Heart right ventricle (tissue), 16 donors: ENCODE measurements at regions not wholly inside any gene's neighbourhood (a gene's known extent, or its start where the extent isn't known, plus 50 kb on each side); places are given as distances from the start of the nearest gene placed in this dataset.

Experiments used
- ATAC-seq, 8 donors: fragments of 200-7000 bp; cut with Tn5 transposase; one replicate each; pipeline ENCODE4 v1.9.1; 2020; ENCODE audit warnings: mild to moderate bottlenecking in 8 of 8, moderate library complexity in 8 of 8, moderate number of reproducible peaks in 1 of 8
- DNase-seq, 2 donors: peaks; one replicate each; pipeline ENCODE4 v3.0.0-alpha.2; 2020
- H3K27ac ChIP-seq, 10 donors: fragments of 200-600 bp; sonication (generic) in 2 of 10; one replicate each; pipeline versions ENCODE4 v1.5.0 to v1.8.0; 2020 to 2022; ENCODE audit warnings: mild to moderate bottlenecking in 3 of 10
- H3K27me3 ChIP-seq, 7 donors: fragments of 200-600 bp; one replicate each; pipeline ENCODE4 v1.8.0; 2021 to 2022; ENCODE audit warnings: mild to moderate bottlenecking in 2 of 7
- H3K36me3 ChIP-seq, 9 donors: fragments of 200-600 bp; sonication (generic) in 1 of 9; one replicate each; pipeline versions ENCODE4 v1.5.0 to v1.8.0; 2020 to 2022; ENCODE audit warnings: mild to moderate bottlenecking in 2 of 9
- H3K4me1 ChIP-seq, 9 donors: fragments of 200-600 bp; sonication (generic) in 1 of 9; one replicate each; pipeline versions ENCODE4 v1.5.0 to v1.8.0; 2020 to 2022; ENCODE audit warnings: mild to moderate bottlenecking in 4 of 9
- H3K4me3 ChIP-seq, 10 donors: fragments of 200-600 bp; sonication (generic) in 2 of 10; one replicate each; pipeline versions ENCODE4 v1.5.0 to v1.8.0; 2020 to 2022; ENCODE audit warnings: mild to moderate bottlenecking in 7 of 10, moderate library complexity in 2 of 10
- H3K9me3 ChIP-seq, 11 donors: fragments of 200-600 bp in 10 of 11; sonication (generic) in 2 of 11; one replicate each; pipeline versions ENCODE4 v1.5.0 to v1.8.0; 2013 to 2022; ENCODE audit warnings: mild to moderate bottlenecking in 2 of 11, control low read depth in 1 of 11, moderate library complexity in 1 of 11
- WGBS, 2 donors: extraction: QIAGEN DNeasy Blood & Tissue Kit; methylation state at CpG; one replicate each; pipeline ENCODE4 v1.1.7; 2013; ENCODE audit warnings: inconsistent platforms in 1 of 2; 5-methylcytosine and 5-hydroxymethylcytosine counted together
- intact Hi-C, 10 donors: fragments of 100-400 bp; cut with DNase I; formaldehyde crosslinking; loops; one replicate each; pipeline versions ENCODE4 v1.11.1 to v1.14.2; 2022
- TF ChIP-seq, protein P1 (sequence below), 9 donors: fragments of 200-600 bp; sonication (generic) in 2 of 9; IDR thresholded peaks; one replicate each; pipeline versions ENCODE4 v1.5.0 to v1.8.0; 2021 to 2022; ENCODE audit warnings: antibody characterized with exemption in 9 of 9, mild to moderate bottlenecking in 5 of 9, moderate library complexity in 1 of 9
- donor health status: Arrhythmogenic right ventricular cardiomyopathy.
- donor health status: ischemic (EF 13 %, LVEDD 7.1; RV severe dilation, severe dysfunction).
- donor health status: healthy with polysubstance abuse.
- donor health status: DM: no; HTN: yes; CAD: no.
- donor health status: DM: no; HTN: no; CAD: no.
- donor health status: ischemic (EF 25% LVEDD 6.9; RV normal size, moderate dysfunction).
- donor health status: ischemic (EF 25% LVEDD 5.7; RV mildly dilated, moderate dysfunction).
- donor health status: healthy.
- donor health status: DM: yes; HTN: yes; CAD: no.
- donor health status: Ischemic cardiomyopathy.
- donor health status: ischemic (EF 35%, LVEDD 5.7; RV mildly dilated, moderate dysfunction).
- donor health status: nonischemic (EF 11% LVEDD 7.7; RV severe dilation, severe dysfunction).
- donor health status: DM: yes; HTN: yes; CAD: no.
- donor health status: PGD.
- donor health status: ischemic (EF 29% LVEDD 5.4; RV normal size, mild dysfunction).
- donor health status: nonischemic (EF 23%, LVEDD 6.1; RV moderate dilation, normal function).

DNA sequence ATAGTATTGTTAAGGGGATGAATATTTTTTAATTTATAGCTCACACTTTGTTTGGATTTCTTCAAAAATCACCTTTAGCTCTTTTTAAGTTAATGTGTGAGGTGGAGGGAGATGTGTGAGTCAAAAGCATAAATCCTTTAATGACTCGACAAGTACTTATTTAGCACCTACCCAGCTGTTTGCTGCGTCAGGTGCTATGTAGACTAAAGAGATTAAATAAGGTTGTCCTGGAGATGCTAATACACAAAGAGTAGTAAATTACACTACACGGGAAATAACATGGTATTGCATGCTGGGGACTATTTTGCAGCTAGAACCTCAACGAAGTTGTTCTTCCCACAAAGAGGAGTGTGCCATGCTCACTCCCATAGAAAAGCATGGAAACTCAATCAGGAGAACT lies 583.3 kb upstream of the TENM4 start:
- Histone ChIP-seq H3K4me1 (no peaks in the 10 kb centered on the region), H3K4me3 (no peak overlapping the region), H3K9me3 (peaks cover 0 to 8% (median 0%) of the 10 kb centered on the region in 11 donors), H3K27ac (no peak overlapping the region), H3K27me3 (no peaks in the 10 kb centered on the region), H3K36me3 (no peaks in the 10 kb centered on the region)
- WGBS, 2 donors: 67% methylated on average over 4 of the region's 4 CpGs
- no peak for DNase-seq
- no peak for ATAC-seq
- intact Hi-C loops: no loop called here
- TF ChIP-seq, protein P1, sequence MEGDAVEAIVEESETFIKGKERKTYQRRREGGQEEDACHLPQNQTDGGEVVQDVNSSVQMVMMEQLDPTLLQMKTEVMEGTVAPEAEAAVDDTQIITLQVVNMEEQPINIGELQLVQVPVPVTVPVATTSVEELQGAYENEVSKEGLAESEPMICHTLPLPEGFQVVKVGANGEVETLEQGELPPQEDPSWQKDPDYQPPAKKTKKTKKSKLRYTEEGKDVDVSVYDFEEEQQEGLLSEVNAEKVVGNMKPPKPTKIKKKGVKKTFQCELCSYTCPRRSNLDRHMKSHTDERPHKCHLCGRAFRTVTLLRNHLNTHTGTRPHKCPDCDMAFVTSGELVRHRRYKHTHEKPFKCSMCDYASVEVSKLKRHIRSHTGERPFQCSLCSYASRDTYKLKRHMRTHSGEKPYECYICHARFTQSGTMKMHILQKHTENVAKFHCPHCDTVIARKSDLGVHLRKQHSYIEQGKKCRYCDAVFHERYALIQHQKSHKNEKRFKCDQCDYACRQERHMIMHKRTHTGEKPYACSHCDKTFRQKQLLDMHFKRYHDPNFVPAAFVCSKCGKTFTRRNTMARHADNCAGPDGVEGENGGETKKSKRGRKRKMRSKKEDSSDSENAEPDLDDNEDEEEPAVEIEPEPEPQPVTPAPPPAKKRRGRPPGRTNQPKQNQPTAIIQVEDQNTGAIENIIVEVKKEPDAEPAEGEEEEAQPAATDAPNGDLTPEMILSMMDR (IDR thresholded peaks at IDR 0.05): no peak

- Histone ChIP-seq H3K36me3 (no peaks in the 10 kb centered on the region), H3K4me1 (no peaks in the 10 kb centered on the region), H3K27ac (no peak overlapping the region), H3K4me3 (no peak overlapping the region), H3K27me3 (no peaks in the 10 kb centered on the region), H3K9me3 (peaks cover 0 to 8% (median 0%) of the 10 kb centered on the region in 11 donors)
- intact Hi-C loops: no loop called here
- ATAC-seq (no peak), DNase-seq (no peak)
- TF ChIP-seq, protein P1 (IDR thresholded peaks at IDR 0.05): no peak
Measured at GRCh38 chr11:80023386-80023785, 582.6 kb upstream of the TENM4 start.

- ATAC-seq (no peak), DNase-seq (no peak)
- Histone ChIP-seq H3K4me1 (no peaks in the 10 kb centered on the region), H3K27me3 (no peaks in the 10 kb centered on the region), H3K36me3 (no peaks in the 10 kb centered on the region), H3K27ac (no peak overlapping the region), H3K9me3 (peaks cover 0 to 10% (median 0%) of the 10 kb centered on the region in 11 donors), H3K4me3 (no peak overlapping the region)
- intact Hi-C loops: no loop called here
- WGBS, 2 donors: 91 to 93% methylated on average over 1 of the region's 1 CpG
- TF ChIP-seq, protein P1 (IDR thresholded peaks at IDR 0.05): no peak
Measured at GRCh38 chr11:80010536-80010935, 569.7 kb upstream of the TENM4 start.

DNA sequence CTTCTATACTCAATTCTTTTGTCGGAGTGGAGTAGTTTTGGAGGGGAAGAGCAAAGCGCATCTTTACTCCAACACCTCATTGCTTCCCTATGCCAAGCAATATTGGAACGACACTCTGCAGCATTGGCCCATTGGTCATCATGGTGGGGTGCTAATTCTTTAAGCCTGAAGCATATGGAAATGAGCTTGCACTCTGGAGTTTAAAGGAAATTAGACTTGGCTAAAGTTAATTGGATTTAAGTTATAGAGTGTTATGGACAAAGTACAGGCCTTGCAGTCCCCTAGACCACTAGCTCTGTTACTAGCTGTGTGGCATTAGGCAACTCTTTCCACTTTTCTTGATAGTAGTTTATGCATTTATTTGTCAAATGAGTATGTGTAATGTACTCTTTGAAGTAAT lies 568.3 kb upstream of the TENM4 start:
- ATAC-seq: no peak
- DNase-seq: no peak
- Histone ChIP-seq H3K27ac (no peak overlapping the region), H3K9me3 (peaks cover 0 to 11% (median 0%) of the 10 kb centered on the region in 11 donors), H3K4me3 (no peak overlapping the region), H3K27me3 (no peaks in the 10 kb centered on the region), H3K4me1 (no peaks in the 10 kb centered on the region), H3K36me3 (no peaks in the 10 kb centered on the region)
- 90 to 92% methylated on average over 3 of the region's 3 CpGs for WGBS, 2 donors
- TF ChIP-seq, protein P1 (IDR thresholded peaks at IDR 0.05): no peak
- intact Hi-C loops: no loop called here

GRCh38 chr11:80007616-80008015 lies 566.8 kb upstream of the TENM4 start:
- intact Hi-C loops: no loop called here
- DNase-seq (no peak), ATAC-seq (no peak)
- no peak overlapping the region for H3K4me3 ChIP-seq
- H3K27me3 ChIP-seq: no peaks in the 10 kb centered on the region
- TF ChIP-seq, protein P1 (IDR thresholded peaks at IDR 0.05): no peak
- H3K36me3 ChIP-seq: no peaks in the 10 kb centered on the region
- no peaks in the 10 kb centered on the region for H3K4me1 ChIP-seq
- peaks cover 0 to 11% (median 0%) of the 10 kb centered on the region in 11 donors for H3K9me3 ChIP-seq
- 60 to 67% methylated on average over 6 of the region's 6 CpGs for WGBS, 2 donors
- H3K27ac ChIP-seq: no peak overlapping the region
